SH-SY5Y (cell line): ENCODE measurements at regions not wholly inside any gene's neighbourhood (a gene's known extent, or its start where the extent isn't known, plus 50 kb on each side); places are given as distances from the start of the nearest gene placed in this dataset.

Source experiments
- GATA2 ChIP-seq: IDR thresholded peaks from 2 replicates; pipeline ENCODE4 v1.6.1; 2011; ENCODE audit warnings: mild to moderate bottlenecking, low read depth, low read length
- GATA3 ChIP-seq: IDR thresholded peaks from 2 replicates; pipeline ENCODE4 v1.6.1; 2011; ENCODE audit warnings: low read depth, mild to moderate bottlenecking, low read length, moderate library complexity

GRCh38 chr11:128365044-128365443 lies 222.3 kb downstream of the ETS1 start:
- no peak for TF ChIP-seq GATA2
- TF ChIP-seq GATA3: no peak
